ENCODE measurements at regions not wholly inside any gene's neighbourhood (a gene's known extent, or its start where the extent isn't known, plus 50 kb on each side); places are given as distances from the start of the nearest gene placed in this dataset.

DNA sequence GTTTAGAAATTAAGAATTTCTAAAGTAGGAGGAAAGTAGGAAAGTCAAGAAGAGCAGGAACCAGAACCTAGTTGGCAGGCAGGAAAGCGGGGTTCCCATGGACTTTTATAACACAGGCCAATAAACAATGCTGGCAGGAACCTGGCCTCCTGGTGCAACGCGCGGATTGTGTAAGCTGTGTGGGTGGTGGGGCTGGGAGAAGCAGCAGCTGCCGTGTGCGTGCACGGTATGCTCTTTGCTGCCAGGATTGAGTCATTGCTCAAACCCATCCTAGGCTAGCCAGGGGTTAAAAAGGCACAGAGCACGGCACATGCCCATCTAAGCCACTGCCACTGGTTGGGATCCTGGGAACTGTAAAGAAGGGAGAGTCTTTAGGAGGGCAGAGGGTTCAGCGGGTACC, 209.9 kb upstream of the RGMA start:
- TF ChIP-seq POU2F2 (IDR thresholded peaks at IDR 0.05; ENCODE audit: borderline replicate concordance, low read depth, low read length) (no peak), MYB (IDR thresholded peaks at IDR 0.05; ENCODE audit: borderline replicate concordance, low read depth, low read length) (no peak), ESRRA (IDR thresholded peaks at IDR 0.05; ENCODE audit: low read length) (no peak), EZH2 (IDR thresholded peaks at IDR 0.05; ENCODE audit: borderline replicate concordance, control insufficient read depth, low read depth, low read length) (no peak), BHLHE40 (IDR thresholded peaks at IDR 0.05; ENCODE audit: borderline replicate concordance in 1 of 2, low read depth in 2 of 2, low read length in 1 of 2) (no peak), CHD4 (IDR thresholded peaks at IDR 0.05) (no peak), RAD21 (IDR thresholded peaks at IDR 0.05; ENCODE audit: insufficient read depth, low read depth, low read length) (no peak), CREB1 (IDR thresholded peaks at IDR 0.05; ENCODE audit: low read depth) (no peak)
- TF ChIP-seq, protein P1, sequence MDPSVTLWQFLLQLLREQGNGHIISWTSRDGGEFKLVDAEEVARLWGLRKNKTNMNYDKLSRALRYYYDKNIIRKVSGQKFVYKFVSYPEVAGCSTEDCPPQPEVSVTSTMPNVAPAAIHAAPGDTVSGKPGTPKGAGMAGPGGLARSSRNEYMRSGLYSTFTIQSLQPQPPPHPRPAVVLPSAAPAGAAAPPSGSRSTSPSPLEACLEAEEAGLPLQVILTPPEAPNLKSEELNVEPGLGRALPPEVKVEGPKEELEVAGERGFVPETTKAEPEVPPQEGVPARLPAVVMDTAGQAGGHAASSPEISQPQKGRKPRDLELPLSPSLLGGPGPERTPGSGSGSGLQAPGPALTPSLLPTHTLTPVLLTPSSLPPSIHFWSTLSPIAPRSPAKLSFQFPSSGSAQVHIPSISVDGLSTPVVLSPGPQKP (IDR thresholded peaks at IDR 0.05; ENCODE audit: low read depth, low read length), result no peak
- TF ChIP-seq, protein P2, sequence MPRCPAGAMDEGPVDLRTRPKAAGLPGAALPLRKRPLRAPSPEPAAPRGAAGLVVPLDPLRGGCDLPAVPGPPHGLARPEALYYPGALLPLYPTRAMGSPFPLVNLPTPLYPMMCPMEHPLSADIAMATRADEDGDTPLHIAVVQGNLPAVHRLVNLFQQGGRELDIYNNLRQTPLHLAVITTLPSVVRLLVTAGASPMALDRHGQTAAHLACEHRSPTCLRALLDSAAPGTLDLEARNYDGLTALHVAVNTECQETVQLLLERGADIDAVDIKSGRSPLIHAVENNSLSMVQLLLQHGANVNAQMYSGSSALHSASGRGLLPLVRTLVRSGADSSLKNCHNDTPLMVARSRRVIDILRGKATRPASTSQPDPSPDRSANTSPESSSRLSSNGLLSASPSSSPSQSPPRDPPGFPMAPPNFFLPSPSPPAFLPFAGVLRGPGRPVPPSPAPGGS (IDR thresholded peaks at IDR 0.05; ENCODE audit: borderline replicate concordance, insufficient read depth, low read depth, low read length, poor library complexity, severe bottlenecking), result no peak
- TF ChIP-seq, protein P3, sequence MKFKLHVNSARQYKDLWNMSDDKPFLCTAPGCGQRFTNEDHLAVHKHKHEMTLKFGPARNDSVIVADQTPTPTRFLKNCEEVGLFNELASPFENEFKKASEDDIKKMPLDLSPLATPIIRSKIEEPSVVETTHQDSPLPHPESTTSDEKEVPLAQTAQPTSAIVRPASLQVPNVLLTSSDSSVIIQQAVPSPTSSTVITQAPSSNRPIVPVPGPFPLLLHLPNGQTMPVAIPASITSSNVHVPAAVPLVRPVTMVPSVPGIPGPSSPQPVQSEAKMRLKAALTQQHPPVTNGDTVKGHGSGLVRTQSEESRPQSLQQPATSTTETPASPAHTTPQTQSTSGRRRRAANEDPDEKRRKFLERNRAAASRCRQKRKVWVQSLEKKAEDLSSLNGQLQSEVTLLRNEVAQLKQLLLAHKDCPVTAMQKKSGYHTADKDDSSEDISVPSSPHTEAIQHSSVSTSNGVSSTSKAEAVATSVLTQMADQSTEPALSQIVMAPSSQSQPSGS (IDR thresholded peaks at IDR 0.05; ENCODE audit: low read length), result no peak

All from GM12878 (cell line).